ENCODE measurements at regions not wholly inside any gene's neighbourhood (a gene's known extent, or its start where the extent isn't known, plus 50 kb on each side); places are given as distances from the start of the nearest gene placed in this dataset.

- no peak overlapping the region for H3K56ac ChIP-seq (ENCODE audit: insufficient read length, low read depth, low read length)
- H3K4ac ChIP-seq (ENCODE audit: low read depth, low read length), result no peak overlapping the region
- H3K4me2 ChIP-seq (ENCODE audit: insufficient read depth, insufficient read length, low read length), result no peak overlapping the region
- H4K20me1 ChIP-seq (ENCODE audit: control insufficient read depth, insufficient read depth, insufficient read length), result no peaks in the 10 kb centered on the region
- no peak overlapping the region for H4K91ac ChIP-seq (ENCODE audit: insufficient read length, low read depth, low read length)
- no peak overlapping the region for H3K4me3 Mint-ChIP-seq
- no peak overlapping the region for H2BK12ac ChIP-seq (ENCODE audit: insufficient read length, low read depth, low read length)
- no peaks in the 10 kb centered on the region for H3K27me3 Mint-ChIP-seq (ENCODE audit: low read depth)
- H4K8ac ChIP-seq (replicated peaks; ENCODE audit: insufficient read length, low read depth, low read length), result no peak overlapping the region
- no peak overlapping the region for H3K9ac ChIP-seq (ENCODE audit: extremely low read depth, insufficient read length, low read length)
- H3K4me1 ChIP-seq (ENCODE audit: insufficient read depth, low read length), result no peaks in the 10 kb centered on the region
- H3K27me3 ChIP-seq (ENCODE audit: insufficient read depth, low read length), result no peaks in the 10 kb centered on the region
- no peaks in the 10 kb centered on the region for H3K23me2 ChIP-seq (ENCODE audit: insufficient read length, low read depth, low read length, poor library complexity, severe bottlenecking)
- no peak overlapping the region for H3K23ac ChIP-seq (ENCODE audit: insufficient read length, low read depth, low read length)
- no peak overlapping the region for H3K14ac ChIP-seq (ENCODE audit: insufficient read depth, low read length)
- H3K4me1 Mint-ChIP-seq, result no peaks in the 10 kb centered on the region
- H2BK15ac ChIP-seq (ENCODE audit: low read depth, low read length), result no peak overlapping the region
- H4K5ac ChIP-seq (ENCODE audit: insufficient read length, low read depth, low read length), result no peak overlapping the region
- H2BK120ac ChIP-seq (ENCODE audit: low read depth, low read length, poor library complexity, severe bottlenecking), result no peak overlapping the region
- no peak overlapping the region for H2AFZ ChIP-seq (ENCODE audit: low read length)
- TF ChIP-seq CTCF (conservative IDR thresholded peaks at IDR 0.05), result no peak
- no peak for DNase-seq
- no peak overlapping the region for H2BK20ac ChIP-seq (ENCODE audit: low read depth, low read length, poor library complexity, severe bottlenecking)
- no peak overlapping the region for H3K27ac Mint-ChIP-seq
- H3T11ph ChIP-seq (ENCODE audit: low read length), result no peak overlapping the region
- no peak overlapping the region for H3K18ac ChIP-seq (ENCODE audit: insufficient read length, low read depth, low read length)
- no peaks in the 10 kb centered on the region for H3K79me2 ChIP-seq (ENCODE audit: insufficient read depth, low read length)
- no peak overlapping the region for H2AK5ac ChIP-seq (ENCODE audit: insufficient read length, low read length)
- no peaks in the 10 kb centered on the region for H3K9me3 ChIP-seq (ENCODE audit: control insufficient read depth, low read depth, low read length)
- H3K27ac ChIP-seq (ENCODE audit: insufficient read length, low read depth, low read length), result no peak overlapping the region
- peaks cover 10 to 14% of the 10 kb centered on the region in 2 experiments for H3K9me3 Mint-ChIP-seq
- no peaks in the 10 kb centered on the region for H3K79me1 ChIP-seq (ENCODE audit: insufficient read depth, low read depth, low read length, poor library complexity, severe bottlenecking)
- peaks cover 0 to 8% (median 1%) of the 10 kb centered on the region in 3 experiments; a peak in 3 of 7 replicates for H3K36me3 Mint-ChIP-seq (ENCODE audit: insufficient read depth in 1 of 3, low read depth in 3 of 3)
- no peak overlapping the region for H2BK5ac ChIP-seq (ENCODE audit: insufficient read length, low read length)
These were observed 455.2 kb upstream of the ADAMTS16 start for GRCh38 chr5:4684946-4685345.

Data from H9 (cell line).